Esophagus squamous epithelium (tissue), 4 donors: ENCODE measurements at regions not wholly inside any gene's neighbourhood (a gene's known extent, or its start where the extent isn't known, plus 50 kb on each side); places are given as distances from the start of the nearest gene placed in this dataset.
"Not testable (repeated sequence)": the region's sequence is repeated elsewhere in the genome, so short reads cannot be mapped to it uniquely, and the experiment has no call there.

Experiments
- POLR2A ChIP-seq, 4 donors: fragments of 450-650 bp; IDR thresholded peaks; one replicate each; pipeline ENCODE4 v1.6.1; 2017; ENCODE audit warnings: antibody characterized with exemption in 4 of 4, mild to moderate bottlenecking in 4 of 4, moderate library complexity in 3 of 4
- TF ChIP-seq, protein P1 (sequence below), 6 experiments: fragments of 450-650 bp in 4 of 6; fragments of 200-600 bp in 2 of 6; sonication (generic) in 2 of 6; IDR thresholded peaks; one replicate each; pipeline ENCODE4 v1.5.1; 2016 to 2019; ENCODE audit warnings: antibody characterized with exemption in 6 of 6, mild to moderate bottlenecking in 4 of 6, moderate library complexity in 4 of 6

DNA sequence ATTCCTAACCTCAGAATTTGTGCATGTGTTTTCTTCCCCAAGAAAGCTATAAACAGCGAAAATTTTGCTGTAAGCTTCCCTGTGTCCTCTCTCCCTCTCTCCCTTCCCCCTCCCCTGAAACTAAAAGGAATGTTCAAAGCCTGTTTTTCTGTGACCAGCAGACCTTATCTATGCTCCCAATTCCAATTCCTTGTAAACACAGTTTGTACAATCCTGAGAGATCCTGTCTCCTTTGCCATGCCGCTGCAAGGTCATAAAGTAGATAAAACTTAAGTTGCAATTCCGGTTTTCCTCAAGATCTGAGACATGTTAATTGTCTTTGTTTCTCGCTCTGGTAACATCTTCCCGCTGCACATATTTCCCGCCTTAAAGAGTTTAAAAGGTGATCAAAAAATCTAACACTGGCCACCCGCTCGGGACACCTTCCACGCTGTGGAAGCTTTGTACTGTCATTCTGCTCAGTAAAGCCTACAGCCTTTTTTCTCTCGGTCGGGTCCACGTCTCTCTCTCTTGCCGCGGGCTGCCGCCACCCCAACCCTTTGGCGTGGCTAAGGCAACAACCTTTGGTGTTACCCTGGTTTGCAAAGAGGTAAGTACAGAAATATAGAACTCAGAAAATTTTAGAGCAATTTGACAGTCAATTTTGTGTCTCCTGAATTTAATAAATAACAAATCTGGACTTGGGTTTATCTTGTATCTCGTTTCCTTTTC, 793.9 kb upstream of the GRM7 start:
- not testable (repeated sequence) for TF ChIP-seq POLR2A (IDR thresholded peaks at IDR 0.05)
- TF ChIP-seq, protein P1, sequence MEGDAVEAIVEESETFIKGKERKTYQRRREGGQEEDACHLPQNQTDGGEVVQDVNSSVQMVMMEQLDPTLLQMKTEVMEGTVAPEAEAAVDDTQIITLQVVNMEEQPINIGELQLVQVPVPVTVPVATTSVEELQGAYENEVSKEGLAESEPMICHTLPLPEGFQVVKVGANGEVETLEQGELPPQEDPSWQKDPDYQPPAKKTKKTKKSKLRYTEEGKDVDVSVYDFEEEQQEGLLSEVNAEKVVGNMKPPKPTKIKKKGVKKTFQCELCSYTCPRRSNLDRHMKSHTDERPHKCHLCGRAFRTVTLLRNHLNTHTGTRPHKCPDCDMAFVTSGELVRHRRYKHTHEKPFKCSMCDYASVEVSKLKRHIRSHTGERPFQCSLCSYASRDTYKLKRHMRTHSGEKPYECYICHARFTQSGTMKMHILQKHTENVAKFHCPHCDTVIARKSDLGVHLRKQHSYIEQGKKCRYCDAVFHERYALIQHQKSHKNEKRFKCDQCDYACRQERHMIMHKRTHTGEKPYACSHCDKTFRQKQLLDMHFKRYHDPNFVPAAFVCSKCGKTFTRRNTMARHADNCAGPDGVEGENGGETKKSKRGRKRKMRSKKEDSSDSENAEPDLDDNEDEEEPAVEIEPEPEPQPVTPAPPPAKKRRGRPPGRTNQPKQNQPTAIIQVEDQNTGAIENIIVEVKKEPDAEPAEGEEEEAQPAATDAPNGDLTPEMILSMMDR (IDR thresholded peaks at IDR 0.05) = not testable (repeated sequence)
